Rectal smooth muscle tissue (tissue), 1 donor: ENCODE measurements at regions not wholly inside any gene's neighbourhood (a gene's known extent, or its start where the extent isn't known, plus 50 kb on each side); places are given as distances from the start of the nearest gene placed in this dataset.

Source experiments
- H3K27ac ChIP-seq: one replicate; pipeline ENCODE4 v1.7.0; 2013; ENCODE audit warnings: low read depth, low read length, inconsistent platforms
- H3K27me3 ChIP-seq: one replicate; pipeline ENCODE4 v1.7.0; 2013; ENCODE audit warnings: low read length; ENCODE audit not compliant: control insufficient read depth, insufficient read depth
- H3K36me3 ChIP-seq: one replicate; pipeline ENCODE4 v1.7.0; 2013; ENCODE audit warnings: low read length; ENCODE audit not compliant: control insufficient read depth, insufficient read depth
- H3K4me1 ChIP-seq: one replicate; pipeline ENCODE4 v1.7.0; 2013; ENCODE audit warnings: low read length; ENCODE audit not compliant: control insufficient read depth, insufficient read depth
- H3K4me3 ChIP-seq: one replicate; pipeline ENCODE4 v1.7.0; 2013; ENCODE audit warnings: low read length
- H3K9ac ChIP-seq: one replicate; pipeline ENCODE4 v1.7.0; 2013; ENCODE audit warnings: low read length

- Histone ChIP-seq H3K4me3 (no peak overlapping the region), H3K9ac (no peak overlapping the region), H3K4me1 (no peaks in the 10 kb centered on the region), H3K27ac (no peak overlapping the region), H3K36me3 (no peaks in the 10 kb centered on the region), H3K27me3 (no peaks in the 10 kb centered on the region)
These were observed 93.8 kb upstream of the MTPN start for GRCh38 chr7:136070736-136071505.

GRCh38 chr7:136069840-136070529 is 92.8 kb upstream of the MTPN start:
- H3K4me1 ChIP-seq = no peaks in the 10 kb centered on the region
- H3K4me3 ChIP-seq = no peak overlapping the region
- no peak overlapping the region for H3K27ac ChIP-seq
- no peaks in the 10 kb centered on the region for H3K27me3 ChIP-seq
- H3K36me3 ChIP-seq = no peaks in the 10 kb centered on the region
- H3K9ac ChIP-seq = no peak overlapping the region

- H3K27me3 ChIP-seq = no peaks in the 10 kb centered on the region
- H3K36me3 ChIP-seq = no peaks in the 10 kb centered on the region
- no peak overlapping the region for H3K9ac ChIP-seq
- no peak overlapping the region for H3K27ac ChIP-seq
- H3K4me1 ChIP-seq = no peaks in the 10 kb centered on the region
- H3K4me3 ChIP-seq = no peak overlapping the region
These were observed 90.1 kb upstream of the MTPN start for GRCh38 chr7:136067277-136067676.

- Histone ChIP-seq H3K9ac (no peak overlapping the region), H3K4me1 (no peaks in the 10 kb centered on the region), H3K27me3 (no peaks in the 10 kb centered on the region), H3K36me3 (no peaks in the 10 kb centered on the region), H3K4me3 (no peak overlapping the region), H3K27ac (no peak overlapping the region)
These were observed 89.4 kb upstream of the MTPN start for GRCh38 chr7:136066304-136067143.

GRCh38 chr7:136064627-136065237 is 87.6 kb upstream of the MTPN start:
- H3K9ac ChIP-seq = no peak overlapping the region
- no peak overlapping the region for H3K27ac ChIP-seq
- H3K27me3 ChIP-seq = no peaks in the 10 kb centered on the region
- no peaks in the 10 kb centered on the region for H3K36me3 ChIP-seq
- no peak overlapping the region for H3K4me3 ChIP-seq
- no peaks in the 10 kb centered on the region for H3K4me1 ChIP-seq

GRCh38 chr7:136064081-136064480 is 86.9 kb upstream of the MTPN start:
- Histone ChIP-seq H3K4me3 (no peak overlapping the region), H3K4me1 (no peaks in the 10 kb centered on the region), H3K36me3 (no peaks in the 10 kb centered on the region), H3K27ac (no peak overlapping the region), H3K9ac (no peak overlapping the region), H3K27me3 (no peaks in the 10 kb centered on the region)

GRCh38 chr7:136063326-136063666 is 86.1 kb upstream of the MTPN start:
- H3K4me1 ChIP-seq = no peaks in the 10 kb centered on the region
- no peaks in the 10 kb centered on the region for H3K36me3 ChIP-seq
- no peak overlapping the region for H3K9ac ChIP-seq
- no peak overlapping the region for H3K27ac ChIP-seq
- no peaks in the 10 kb centered on the region for H3K27me3 ChIP-seq
- H3K4me3 ChIP-seq = no peak overlapping the region

GRCh38 chr7:136062625-136063325 is 85.6 kb upstream of the MTPN start:
- H3K27ac ChIP-seq = no peak overlapping the region

GRCh38 chr7:136061433-136061832 is 84.3 kb upstream of the MTPN start:
- H3K36me3 ChIP-seq = no peaks in the 10 kb centered on the region
- no peak overlapping the region for H3K4me3 ChIP-seq
- H3K27me3 ChIP-seq = no peaks in the 10 kb centered on the region
- H3K4me1 ChIP-seq = no peaks in the 10 kb centered on the region
- H3K9ac ChIP-seq = no peak overlapping the region
- no peak overlapping the region for H3K27ac ChIP-seq

More at GRCh38 chr7:136062625-136063325, 85.6 kb upstream of the MTPN start:
- Histone ChIP-seq H3K4me3 (no peak overlapping the region), H3K4me1 (no peaks in the 10 kb centered on the region), H3K36me3 (no peaks in the 10 kb centered on the region), H3K27me3 (no peaks in the 10 kb centered on the region), H3K9ac (no peak overlapping the region)

GRCh38 chr7:136058546-136058945 is 81.4 kb upstream of the MTPN start:
- no peaks in the 10 kb centered on the region for H3K27me3 ChIP-seq
- H3K36me3 ChIP-seq = no peaks in the 10 kb centered on the region
- H3K9ac ChIP-seq = no peak overlapping the region
- no peak overlapping the region for H3K27ac ChIP-seq
- H3K4me3 ChIP-seq = no peak overlapping the region
- H3K4me1 ChIP-seq = no peaks in the 10 kb centered on the region

- Histone ChIP-seq H3K4me1 (no peaks in the 10 kb centered on the region), H3K27ac (no peak overlapping the region), H3K4me3 (no peak overlapping the region), H3K36me3 (no peaks in the 10 kb centered on the region), H3K27me3 (no peaks in the 10 kb centered on the region), H3K9ac (no peak overlapping the region)
These were observed 80.3 kb upstream of the MTPN start for GRCh38 chr7:136057509-136057908.
